Endothelial cell of umbilical vein (primary cell): ENCODE measurements at regions not wholly inside any gene's neighbourhood (a gene's known extent, or its start where the extent isn't known, plus 50 kb on each side); places are given as distances from the start of the nearest gene placed in this dataset.

ENCODE experiments used
- CTCF ChIP-seq, 2 donors: IDR thresholded peaks; 1 replicate in 1 of 2; 2 replicates in 1 of 2; pipeline ENCODE4 v1.5.1; 2011; ENCODE audit warnings: low read length in 2 of 2, mild to moderate bottlenecking in 2 of 2, moderate library complexity in 2 of 2, control low read depth in 1 of 2, inconsistent platforms in 1 of 2, low read depth in 1 of 2; ENCODE audit not compliant: insufficient read depth in 1 of 2; ENCODE audit errors: extremely low read depth in 1 of 2
- EZH2 ChIP-seq: IDR thresholded peaks from 2 replicates; pipeline ENCODE4 v1.6.1; 2012; ENCODE audit warnings: borderline replicate concordance, low read depth, mild to moderate bottlenecking, moderate library complexity, low read length, inconsistent platforms; ENCODE audit not compliant: severe bottlenecking
- FOS ChIP-seq: IDR thresholded peaks from 2 replicates; pipeline ENCODE4 v1.6.1; 2011; ENCODE audit warnings: mild to moderate bottlenecking, low read length, moderate library complexity, borderline replicate concordance; ENCODE audit not compliant: insufficient read depth
- MAX ChIP-seq: IDR thresholded peaks from 2 replicates; pipeline ENCODE4 v1.6.1; 2011; ENCODE audit not compliant: insufficient read depth, insufficient read length
- POLR2A ChIP-seq: IDR thresholded peaks from 2 replicates; pipeline ENCODE4 v1.6.1; 2012; ENCODE audit warnings: low read depth, mild to moderate bottlenecking, control low read depth, low read length
- POLR2AphosphoS5 ChIP-seq: IDR thresholded peaks from 2 replicates; pipeline ENCODE4 v1.6.1; 2012; ENCODE audit warnings: low read depth, mild to moderate bottlenecking, control low read depth, low read length, moderate library complexity; ENCODE audit not compliant: insufficient read depth

GRCh38 chr6:91117550-91117949 is 530.7 kb upstream of the MAP3K7 start:
- no peak for TF ChIP-seq CTCF (IDR thresholded peaks at IDR 0.05; ENCODE audit: extremely low read depth in 1 of 2, insufficient read depth in 1 of 2, low read depth in 1 of 2, low read length in 2 of 2)
- TF ChIP-seq POLR2AphosphoS5: no peak
- no peak for TF ChIP-seq FOS
- no peak for TF ChIP-seq EZH2
- TF ChIP-seq MAX: no peak
- TF ChIP-seq POLR2A: no peak
